NCI-H1694 treated with DMSO at 0.1 percent for 48 hours (cell line): ENCODE measurements at regions not wholly inside any gene's neighbourhood (a gene's known extent, or its start where the extent isn't known, plus 50 kb on each side); places are given as distances from the start of the nearest gene placed in this dataset.
"Not testable (repeated sequence)": the region's sequence is repeated elsewhere in the genome, so short reads cannot be mapped to it uniquely, and the experiment has no call there.

Experiments used
- DNase-seq: peaks from one replicate; lab custom pipeline; 2025; lab: John Stamatoyannopoulos, UW

DNA sequence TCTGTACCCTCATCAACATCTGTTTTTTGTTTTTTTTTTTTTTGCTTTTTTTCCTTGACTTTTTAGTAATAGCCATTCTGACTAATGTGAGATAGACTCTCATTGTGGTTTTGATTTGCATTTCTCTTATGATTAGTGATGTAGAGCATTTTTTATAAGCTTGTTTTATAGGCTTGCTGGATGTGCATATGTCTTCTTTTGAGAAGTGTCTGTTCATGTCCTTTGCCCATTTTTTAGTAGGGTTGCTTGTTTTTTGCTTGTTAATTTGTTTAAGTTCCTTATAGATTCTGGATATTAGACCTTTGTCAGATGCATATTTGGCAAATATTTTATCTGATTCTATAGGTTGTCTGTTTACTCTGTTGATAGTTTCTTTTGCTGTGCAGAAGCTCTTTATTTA lies 53.5 kb upstream of the FAR1 start:
- not testable (repeated sequence) for DNase-seq

DNA sequence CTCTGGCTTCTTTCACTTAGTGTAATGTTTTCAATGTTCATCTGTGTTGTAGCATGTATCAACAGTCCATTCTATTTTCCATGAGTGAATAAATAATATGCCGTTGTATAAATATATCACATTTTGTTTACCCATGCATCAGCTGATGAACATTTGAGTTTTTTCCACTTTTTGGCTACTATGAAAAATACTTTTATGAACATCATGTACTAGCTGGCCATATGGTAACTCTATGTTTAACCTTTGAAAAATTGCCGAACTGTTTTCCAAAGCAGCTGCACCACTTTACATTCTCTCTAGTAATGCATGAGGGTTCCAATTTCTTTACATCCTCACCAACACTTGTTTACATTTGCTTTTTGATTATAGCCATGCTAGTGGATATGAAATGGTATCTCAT lies 59.8 kb upstream of the FAR1 start:
- peak; percentile 1 for DNase-seq

- no peak for DNase-seq
Measured at GRCh38 chr11:13606701-13607100, 61.8 kb upstream of the FAR1 start.

- DNase-seq, result no peak
Measured at GRCh38 chr11:13603661-13604060, 64.8 kb upstream of the FAR1 start.

- DNase-seq, result no peak
Measured at GRCh38 chr11:13602844-13603243, 65.6 kb upstream of the FAR1 start.

DNA sequence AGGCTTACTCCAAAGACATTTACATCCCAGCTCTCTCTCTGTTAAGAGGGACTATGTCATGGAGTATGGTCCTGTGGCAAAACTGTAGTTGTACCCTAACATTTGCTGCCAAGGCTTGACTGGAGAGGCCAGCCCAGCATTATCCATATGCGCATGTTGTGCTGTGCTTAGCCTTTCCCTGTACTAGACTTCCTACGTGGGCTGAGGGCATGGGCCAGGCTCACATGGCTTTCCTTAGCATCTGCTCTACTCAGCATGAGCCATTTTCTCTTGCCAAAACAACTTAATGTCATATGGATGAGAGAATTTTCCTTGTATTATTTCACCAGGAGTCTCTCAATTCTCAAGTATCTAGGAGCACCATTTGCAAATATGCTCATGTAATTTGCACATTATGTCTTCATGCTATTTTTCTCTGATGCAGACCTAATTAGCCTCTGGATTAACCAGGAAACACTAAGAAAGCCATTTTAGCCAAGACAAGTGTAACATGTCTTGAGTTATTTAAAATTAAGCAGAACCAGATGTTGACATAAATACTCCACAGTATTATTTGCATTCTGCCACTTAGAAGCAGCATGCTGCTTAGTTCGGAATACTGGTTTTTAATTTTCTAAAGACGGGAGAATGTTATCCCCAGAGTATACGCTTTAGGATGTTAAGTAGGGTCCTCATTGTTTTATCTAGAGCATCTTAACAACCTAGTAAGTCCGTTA lies 71.7 kb upstream of the FAR1 start:
- DNase-seq, result no peak

GRCh38 chr11:13595166-13595565 lies 73.3 kb upstream of the FAR1 start:
- DNase-seq, result no peak

DNA sequence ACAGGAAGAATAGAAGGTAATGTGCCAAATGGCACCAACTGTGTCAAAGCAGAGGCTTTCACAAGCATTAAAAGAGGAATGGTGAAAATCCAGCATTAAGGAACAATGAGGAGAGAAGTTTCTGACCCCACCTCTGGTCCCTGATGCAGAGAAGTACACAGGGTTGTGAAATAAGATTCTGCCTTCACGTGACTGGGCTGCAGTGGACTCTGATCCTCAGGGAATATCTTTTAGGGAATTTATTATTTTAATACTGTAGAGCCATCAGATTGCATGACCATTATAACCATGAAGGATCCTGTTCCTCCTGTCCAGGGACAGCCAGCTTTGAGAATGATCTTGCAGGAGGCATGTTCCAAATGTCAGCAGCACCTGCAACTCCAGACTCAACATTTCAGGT lies 74.4 kb upstream of the FAR1 start:
- no peak for DNase-seq

DNA sequence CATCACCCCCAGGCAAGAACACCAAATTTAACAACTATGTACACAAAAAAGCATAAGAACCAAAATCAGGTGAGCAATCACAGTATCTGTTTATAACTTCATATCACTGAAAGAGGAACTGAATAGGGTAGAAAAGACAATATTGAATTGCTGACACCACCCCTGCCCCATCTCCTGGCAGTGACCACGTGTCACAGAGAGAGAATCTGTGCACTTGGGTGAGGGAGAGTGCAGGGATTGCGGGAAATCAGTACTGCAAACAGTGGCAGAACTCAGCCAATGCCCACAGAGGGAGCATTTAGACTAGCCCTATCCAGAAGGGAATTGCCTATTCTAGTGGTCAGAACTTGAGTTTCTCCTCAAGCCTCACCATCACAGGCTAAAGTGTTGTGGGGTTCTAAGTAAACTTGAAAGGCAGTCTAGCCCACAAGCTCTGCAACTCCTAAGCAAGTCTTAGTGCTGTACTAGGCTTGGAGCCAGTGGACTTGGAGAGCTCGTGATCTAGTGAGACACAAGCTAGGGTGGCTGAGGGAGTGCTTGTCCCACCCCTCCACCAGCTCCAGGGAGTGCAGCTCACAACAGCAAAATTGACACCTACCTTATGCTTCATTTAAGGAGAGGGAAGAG lies 82.8 kb upstream of the PTH start:
- no peak for DNase-seq

- no peak for DNase-seq
Measured at GRCh38 chr11:13577881-13578280, 82.1 kb upstream of the PTH start.

DNA sequence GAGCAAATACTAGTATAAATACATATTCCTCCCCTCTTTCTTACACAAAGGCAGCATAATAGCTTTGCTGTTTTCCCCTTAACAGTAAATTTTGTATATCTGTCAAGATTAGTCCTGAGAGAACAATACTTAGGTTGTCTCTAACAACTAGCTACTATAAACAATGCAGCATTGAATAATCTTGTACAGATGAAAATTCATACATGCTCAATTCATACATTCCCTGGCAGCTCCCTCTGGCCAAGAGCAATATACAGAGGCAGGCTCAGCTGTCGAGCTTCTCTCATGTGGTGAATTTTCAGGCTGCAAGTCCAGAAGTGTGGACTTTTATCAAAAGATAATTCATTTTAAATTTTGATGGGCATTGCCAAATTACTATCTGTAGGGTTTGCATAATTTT lies 81.2 kb upstream of the PTH start:
- DNase-seq, result no peak

DNA sequence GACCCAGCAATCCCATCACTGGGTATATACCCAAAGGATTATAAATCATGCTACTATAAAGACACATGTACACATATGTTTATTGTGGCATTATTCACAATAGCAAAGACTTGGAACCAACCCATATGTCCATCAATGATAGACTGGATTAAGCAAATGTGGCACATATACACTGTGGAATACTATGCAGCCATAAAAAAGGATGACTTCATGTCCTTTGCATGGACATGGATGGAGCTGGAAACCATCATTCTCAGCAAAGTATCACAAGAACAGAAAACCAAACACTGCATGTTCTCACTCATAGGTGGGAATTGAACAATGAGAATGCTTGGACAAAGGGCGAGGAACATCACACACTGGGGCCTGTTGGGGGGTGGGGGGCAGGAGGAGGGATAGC lies 79.6 kb upstream of the PTH start:
- DNase-seq, result not testable (repeated sequence)

DNA sequence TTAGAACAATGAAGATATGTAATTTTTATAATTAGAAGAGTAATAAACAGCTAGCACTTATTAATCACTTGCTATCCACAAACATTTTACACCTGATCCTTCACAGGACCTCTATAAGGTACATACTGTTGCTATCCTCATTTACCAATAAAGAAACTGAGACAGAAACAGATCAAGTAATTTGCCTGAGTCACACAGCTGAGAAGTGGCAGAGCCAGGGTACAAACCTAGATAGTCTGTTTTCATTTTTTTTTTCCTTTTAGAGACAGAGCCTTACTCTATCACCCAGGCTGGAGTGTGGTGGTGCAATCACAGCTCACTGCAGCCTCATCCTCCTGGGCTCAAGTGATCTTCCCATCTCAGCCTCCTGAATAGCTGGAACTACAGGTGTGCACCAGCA lies 71.8 kb upstream of the PTH start:
- DNase-seq, result no peak

DNA sequence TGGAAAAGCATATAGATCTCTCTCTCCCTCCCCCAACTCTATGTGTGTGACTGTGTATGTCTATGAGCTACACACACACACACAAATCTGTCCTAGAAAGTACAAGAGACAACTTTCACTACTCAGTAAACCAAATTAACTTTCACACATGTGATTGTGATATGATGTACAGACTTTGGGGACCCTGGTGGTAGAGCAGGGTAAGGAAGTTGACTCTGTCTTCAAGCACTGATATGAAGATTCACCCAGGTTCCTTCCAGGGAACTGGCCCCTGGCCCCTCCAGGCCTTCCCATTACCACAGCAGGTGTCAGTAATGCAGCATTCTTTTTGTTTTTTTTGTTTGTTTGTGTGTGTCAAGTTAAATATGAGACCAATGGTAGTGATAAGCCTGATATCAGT lies 66.1 kb upstream of the PTH start:
- DNase-seq, result no peak

GRCh38 chr11:13560341-13560740 lies 64.5 kb upstream of the PTH start:
- not testable (repeated sequence) for DNase-seq

DNA sequence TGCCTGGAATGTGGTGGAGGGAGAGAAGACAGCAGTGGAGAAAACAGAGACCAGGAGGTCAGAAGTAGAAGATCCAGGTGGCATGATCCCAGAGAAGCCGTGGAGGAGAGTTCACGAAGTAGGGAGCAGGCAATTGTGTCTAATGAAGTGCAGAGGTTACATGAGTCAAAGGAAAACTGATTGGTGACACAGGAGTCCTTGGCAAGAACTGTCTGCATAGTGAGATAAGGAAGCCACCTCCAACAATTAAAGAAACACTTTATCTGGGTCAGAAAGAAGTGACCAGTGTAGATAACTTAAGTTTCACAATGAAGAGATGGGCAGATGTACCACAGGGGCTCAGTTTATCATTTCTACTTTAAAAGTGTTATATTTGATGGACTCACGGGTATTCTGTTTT lies 57.0 kb upstream of the PTH start:
- no peak for DNase-seq

- DNase-seq, result no peak
Measured at GRCh38 chr11:13551834-13552233, 56.0 kb upstream of the PTH start.

- no peak for DNase-seq
Measured at GRCh38 chr11:13550761-13551160, 55.0 kb upstream of the PTH start.

- DNase-seq, result not testable (repeated sequence)
Measured at GRCh38 chr11:13546092-13546491, 50.3 kb upstream of the PTH start.
